GM18907 (cell line): ENCODE measurements at regions not wholly inside any gene's neighbourhood (a gene's known extent, or its start where the extent isn't known, plus 50 kb on each side); places are given as distances from the start of the nearest gene placed in this dataset.
"Not testable (repeated sequence)": the region's sequence is repeated elsewhere in the genome, so short reads cannot be mapped to it uniquely, and the experiment has no call there.

Experiments used
- ATAC-seq: cut with Tn5 transposase; IDR thresholded peaks from one replicate; pipeline ENCODE4 v1.9.1; 2021; ENCODE audit warnings: mild to moderate bottlenecking, moderate library complexity; ENCODE audit not compliant: unreplicated experiment

DNA sequence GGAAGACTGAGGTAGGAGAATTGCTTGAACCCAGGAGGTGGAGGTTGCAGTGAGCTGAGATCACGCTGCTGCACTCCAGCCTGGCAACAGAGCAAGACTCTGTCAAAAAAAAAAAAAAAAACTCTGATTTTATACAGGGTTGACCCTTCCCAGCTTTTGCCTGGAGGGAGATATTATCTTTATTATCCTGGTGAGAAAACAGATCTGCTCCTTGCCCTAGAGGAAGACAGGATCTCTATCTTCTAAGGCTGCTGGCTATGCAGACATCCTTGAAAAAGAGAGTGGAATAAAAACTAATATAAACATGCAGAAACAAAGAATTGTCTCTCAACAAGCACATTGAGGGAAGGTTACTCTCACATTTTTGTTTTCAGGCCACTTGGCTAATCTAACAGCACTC is 1503.4 kb upstream of the WWC1 start:
- ATAC-seq = no peak

DNA sequence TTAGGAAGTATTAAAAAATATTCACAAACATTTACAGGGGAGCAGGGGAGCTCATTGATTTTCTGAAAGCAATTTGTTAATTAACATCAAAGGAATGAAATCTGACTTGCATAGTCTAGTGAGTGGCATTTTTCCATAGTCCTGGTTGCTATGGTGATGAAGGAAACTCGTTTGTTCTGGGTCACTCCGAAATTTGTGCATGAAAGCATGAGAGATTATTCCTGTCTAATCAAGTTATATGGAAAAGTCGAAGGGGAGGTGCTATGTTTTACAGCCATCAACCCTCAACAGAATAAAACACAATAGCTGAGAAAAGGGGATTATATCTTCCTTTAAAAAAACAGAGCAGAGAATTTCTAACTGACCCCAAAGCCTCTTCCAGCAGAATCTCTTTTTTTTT is 1495.7 kb upstream of the WWC1 start:
- ATAC-seq = no peak

DNA sequence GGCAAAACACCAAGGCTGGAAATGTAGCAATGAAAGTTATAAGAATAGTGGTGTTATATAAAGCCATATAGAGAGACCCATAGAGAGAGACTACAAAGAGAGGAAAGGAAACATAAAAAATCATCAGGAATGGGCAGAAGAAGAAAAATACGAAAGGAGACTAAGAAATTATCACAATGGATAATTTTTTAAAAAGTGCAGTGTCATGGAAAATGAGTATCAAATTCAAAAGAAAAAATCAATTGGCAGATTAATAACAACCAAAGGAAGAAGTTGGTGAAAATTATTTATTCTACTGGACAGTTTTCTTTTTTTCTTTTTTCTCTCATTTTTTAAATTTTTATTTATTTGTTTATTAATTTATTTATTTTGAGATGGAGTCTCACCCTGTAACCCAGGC is 1488.4 kb upstream of the WWC1 start:
- no peak for ATAC-seq

DNA sequence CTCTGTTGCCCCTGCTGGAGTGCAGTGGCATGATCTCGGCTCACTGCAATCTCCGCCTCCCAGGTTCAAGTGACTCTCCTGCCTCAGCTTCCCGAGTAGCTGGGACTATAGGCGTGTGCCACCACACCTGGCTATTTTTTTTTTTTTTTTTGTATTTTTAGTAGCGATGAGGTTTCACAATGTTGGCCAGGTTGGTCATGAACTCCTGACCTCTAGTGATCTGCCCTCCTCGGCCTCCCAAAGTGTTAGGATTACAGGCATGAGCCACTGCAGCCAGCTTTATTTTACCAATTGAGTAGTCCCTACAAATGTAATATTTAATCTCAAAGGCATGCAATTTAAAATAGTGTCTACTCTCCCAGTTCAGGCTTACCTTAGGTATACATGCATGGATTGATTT is 1487.2 kb upstream of the WWC1 start:
- ATAC-seq = not testable (repeated sequence)

DNA sequence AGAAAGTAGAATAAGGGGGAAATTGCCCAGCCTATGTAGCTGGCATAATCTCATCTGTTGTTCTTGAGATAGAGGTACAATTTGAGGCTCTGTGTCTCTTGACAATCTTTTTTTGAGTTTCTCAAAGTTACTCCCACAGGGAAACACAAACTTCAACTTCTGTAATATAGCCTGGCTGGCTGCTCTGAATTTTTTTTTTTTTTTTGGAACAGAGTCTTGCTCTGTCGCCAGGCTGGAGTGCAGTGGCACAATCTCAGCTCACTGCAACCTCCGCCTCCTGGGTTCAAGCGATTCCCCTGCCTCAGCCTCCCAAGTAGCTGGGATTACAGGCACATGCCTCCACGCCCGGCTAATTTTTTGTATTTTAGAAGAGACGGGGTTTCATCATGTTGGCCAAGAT is 1486.8 kb upstream of the WWC1 start:
- ATAC-seq = not testable (repeated sequence)

DNA sequence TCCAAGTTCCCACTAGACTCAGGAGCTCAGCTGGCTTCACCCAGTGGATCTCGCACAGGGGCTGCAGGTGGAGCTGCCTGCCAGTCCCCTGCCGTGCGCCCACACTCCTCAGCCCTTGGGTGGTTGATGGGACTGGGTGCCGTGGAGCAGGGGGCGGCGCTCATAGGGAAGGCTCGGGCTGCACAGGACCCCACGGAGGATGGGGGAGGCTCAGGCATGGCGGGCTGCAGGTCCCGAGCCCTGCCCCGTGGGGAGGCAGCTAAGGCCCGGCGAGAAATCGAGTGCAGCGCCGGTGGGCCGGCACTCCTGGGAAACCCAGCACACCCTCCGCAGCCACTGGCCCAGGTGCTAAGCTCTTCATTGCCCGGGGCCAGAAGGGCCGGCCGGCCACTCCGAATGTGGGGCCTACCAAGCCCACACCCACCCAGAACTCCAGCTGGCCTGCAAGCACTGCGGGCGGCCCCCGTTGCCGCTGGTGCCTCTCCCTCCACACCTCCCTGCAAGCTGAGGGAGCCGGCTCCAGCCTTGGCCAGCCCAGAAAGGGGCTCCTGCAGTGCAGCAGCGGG is 1481.3 kb upstream of the WWC1 start:
- ATAC-seq = not testable (repeated sequence)

DNA sequence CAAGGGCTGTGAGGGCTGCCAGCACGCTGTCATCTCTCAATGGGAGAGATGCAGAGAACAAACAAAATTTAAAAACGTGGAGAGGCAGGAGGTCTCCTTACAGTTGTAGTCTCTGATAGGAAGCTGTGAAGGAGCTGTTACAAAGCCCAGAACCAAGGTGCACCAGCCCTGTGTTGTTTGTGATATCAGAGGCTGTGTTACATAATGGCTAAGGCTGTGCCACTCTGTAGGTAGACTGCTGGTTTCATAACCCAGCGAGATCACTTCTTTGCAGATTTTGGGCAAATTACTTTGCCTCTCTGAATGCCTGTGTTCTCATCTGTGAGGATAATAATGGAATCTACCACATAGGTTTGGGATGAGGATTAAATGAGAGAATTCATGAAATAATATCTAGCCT is 1480.7 kb upstream of the WWC1 start:
- no peak for ATAC-seq

DNA sequence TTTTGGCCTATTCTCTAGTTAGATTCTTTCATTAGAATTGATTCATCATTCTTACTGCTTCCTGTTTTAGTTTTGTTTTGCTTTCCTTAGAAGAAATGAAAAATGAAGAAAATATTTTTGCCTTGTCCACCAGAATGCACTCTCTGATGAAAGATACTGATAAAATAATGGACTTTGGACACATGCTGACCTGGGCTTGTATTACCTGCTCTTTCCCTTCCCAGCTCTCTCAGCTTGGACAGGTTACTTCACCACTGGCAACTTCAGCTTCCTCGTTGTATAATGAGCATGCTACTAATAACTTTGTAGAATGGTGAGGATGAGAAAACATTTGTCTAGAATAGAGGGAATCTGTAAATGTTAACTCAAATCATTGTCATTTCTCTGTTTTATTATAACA is 1468.1 kb upstream of the WWC1 start:
- ATAC-seq = no peak

DNA sequence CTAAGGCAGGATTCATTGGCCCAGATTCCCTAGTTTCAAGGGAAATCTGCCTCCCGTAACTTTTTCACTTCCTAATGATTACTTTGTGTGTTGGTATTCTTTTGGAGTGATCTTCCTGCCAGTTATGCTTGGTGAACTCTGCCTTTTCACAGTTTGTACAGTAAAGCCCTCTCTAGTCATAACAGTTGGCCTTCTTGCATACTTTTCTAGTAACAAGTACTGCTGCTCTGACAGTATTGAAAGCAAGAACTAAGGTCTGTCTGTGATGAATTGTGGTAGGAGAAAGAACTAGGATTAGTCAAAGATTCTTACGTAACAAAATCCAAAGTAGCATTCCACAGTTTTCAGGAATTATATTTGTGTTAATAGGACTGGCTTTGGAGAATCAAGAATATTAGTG is 1457.2 kb upstream of the WWC1 start:
- ATAC-seq = no peak

DNA sequence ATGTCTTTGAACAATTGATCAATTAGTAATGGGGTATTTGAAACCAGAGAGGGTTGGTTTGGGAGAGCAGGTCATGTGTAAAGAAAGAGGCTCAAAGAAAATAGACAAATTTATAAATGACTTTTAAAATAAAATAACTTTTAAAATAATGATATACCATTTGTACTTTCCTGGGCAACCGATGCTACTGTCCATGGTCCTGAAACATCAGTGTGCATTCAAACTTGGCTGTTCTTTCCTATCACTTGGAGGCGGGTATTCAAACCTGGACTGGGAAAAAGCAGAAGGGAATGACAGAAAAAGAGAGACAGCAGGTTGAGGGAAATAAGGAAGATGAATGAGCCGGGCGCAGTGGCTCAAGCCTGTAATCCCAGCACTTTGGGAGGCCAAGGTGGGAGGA is 1446.4 kb upstream of the WWC1 start:
- ATAC-seq = no peak

DNA sequence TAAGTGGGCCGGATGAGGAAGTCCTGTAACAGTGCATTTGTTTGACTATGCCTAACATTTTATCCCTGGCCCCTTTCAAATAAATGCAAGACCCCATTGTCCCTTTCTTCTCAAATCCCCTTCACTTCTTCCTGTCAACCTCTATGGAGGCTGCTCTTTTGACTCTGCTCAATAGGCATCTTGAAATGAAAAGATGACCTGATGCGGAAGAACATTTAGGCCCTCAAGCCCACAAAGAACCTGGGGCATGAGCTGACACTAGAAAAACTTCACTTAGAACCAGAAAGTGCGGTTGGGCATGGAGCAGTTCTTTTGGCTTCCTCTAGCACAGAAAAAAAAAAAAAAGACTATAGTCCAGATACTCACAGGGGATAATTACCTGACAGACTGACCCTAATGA is 1434.7 kb upstream of the WWC1 start:
- no peak for ATAC-seq

DNA sequence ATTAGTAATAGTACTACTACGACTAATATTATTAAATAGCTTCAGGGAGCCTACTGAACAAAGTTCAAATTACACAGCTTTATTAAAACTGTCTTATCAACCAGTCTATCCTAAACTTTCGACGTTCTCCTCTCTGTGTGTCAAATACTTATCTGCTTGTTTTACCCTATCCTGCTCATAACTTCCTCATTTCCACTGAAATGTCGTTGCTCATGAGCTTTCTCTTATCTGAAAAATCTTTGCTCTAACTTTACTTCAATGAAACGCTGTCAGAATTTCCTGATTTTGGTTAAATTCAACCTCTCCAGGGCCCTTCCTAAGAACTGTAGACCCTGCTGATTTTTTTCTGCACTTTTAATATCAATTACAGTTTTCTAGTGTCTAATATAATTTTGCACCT is 1431.0 kb upstream of the WWC1 start:
- ATAC-seq = no peak

DNA sequence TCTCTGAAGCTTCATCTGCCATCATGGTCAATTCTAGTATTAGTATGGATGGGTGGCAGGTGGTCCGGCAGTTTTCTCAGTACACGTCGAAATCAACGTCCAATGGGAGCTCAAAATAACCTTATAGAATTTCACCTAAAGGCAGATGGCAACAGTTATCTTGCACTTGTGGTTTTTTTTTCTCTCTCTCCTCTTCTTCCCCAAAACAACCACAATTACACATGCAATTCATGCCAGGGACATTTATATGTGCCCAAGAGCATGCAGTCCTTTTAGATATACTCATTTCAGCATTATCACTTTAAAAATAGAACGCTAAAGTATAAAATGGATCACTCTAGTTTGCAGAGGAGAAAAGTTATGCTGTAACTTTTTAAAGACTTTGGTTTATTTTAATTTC is 1428.9 kb upstream of the WWC1 start:
- no peak for ATAC-seq

DNA sequence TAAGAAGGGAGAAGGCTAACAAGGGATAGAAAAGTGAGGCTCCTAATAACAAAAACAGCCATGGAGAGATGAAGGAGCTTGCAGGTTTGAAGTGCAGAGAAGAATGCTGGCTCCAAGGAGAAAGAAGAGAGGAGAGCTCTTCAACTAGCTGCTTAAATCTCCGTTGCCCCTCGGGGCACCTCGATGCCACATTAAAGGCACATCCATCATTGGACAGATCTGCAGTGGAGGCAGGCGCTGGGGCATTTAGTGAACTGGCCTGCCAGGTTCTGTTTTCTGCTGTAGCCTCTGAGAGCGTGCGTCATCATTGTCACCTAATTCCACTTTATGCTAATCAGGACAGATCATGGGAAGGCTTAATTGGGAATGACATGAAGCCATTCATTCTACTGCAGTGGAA is 1426.2 kb upstream of the WWC1 start:
- no peak for ATAC-seq

DNA sequence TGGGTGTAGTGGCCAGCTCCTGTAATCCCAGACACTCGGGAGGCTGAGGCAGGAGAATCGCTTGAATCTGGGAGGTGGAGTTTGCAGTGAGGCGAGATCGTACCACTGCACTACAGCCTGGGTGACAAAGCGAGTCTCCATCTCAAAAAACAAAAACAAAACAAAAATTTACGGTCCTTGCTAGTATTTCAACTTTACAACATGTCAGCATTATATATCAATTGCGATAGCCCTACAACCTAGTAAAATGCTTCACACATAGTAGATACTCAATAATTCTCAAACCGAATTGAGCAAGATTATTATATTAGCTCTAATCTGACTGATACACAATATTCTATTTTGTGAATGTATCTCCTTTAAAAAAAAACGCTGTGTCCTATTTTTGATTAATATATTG is 1411.0 kb upstream of the WWC1 start:
- no peak for ATAC-seq

DNA sequence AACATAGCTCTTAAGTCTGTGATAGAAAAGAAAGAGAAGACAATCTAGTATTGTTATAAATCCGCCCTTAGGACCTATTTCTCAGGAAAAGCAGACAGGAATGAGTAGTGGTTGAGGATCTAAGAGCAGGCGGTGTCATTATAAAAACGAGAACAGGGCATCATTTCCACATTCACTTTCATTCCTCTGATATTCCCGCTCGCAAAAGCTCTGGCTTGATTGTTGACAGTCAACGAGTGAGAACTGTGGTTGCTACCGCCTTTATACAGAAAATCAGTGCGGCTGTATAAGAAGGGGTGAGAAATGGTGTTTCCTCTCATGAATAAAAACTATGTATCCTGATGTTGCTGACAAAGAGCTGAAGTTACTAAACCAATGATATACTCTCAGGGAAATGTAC is 1409.6 kb upstream of the WWC1 start:
- ATAC-seq = no peak

DNA sequence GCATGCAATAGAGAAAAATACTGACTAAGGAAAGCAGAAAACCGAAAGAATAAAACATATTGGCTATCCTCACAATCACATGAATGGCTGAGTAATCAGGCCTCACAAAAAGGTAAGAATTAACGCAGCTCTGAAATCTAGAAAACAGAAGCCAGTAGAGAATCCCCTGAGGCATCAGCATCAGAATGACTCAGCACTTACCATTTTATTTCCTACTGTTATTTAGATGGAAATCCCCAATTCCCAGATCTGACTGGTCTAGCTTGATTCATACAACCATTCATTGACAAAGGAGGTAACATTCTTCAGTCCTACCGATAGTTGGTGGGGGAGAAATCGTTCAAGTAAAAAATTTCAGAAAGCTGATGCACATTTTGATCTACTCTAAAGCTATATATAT is 1408.4 kb upstream of the WWC1 start:
- no peak for ATAC-seq

DNA sequence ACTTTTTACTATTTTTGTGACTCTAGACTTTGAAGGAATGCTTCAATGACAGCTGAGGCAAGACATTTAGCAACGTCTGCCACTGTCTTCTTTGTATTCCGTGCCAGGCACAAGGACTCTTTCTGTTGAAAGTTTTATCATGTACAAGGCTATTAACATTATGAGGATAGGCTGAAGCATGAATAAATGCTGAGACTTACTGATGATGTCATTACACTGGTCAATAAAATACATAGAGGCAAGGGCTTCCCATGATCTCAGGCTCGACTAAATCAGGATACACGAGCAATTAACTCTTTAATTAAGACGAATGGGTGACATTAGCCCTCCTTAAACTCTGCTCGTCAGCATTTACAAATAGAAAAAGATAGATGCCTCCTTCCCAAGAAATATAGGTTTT is 1393.3 kb upstream of the WWC1 start:
- no peak for ATAC-seq

DNA sequence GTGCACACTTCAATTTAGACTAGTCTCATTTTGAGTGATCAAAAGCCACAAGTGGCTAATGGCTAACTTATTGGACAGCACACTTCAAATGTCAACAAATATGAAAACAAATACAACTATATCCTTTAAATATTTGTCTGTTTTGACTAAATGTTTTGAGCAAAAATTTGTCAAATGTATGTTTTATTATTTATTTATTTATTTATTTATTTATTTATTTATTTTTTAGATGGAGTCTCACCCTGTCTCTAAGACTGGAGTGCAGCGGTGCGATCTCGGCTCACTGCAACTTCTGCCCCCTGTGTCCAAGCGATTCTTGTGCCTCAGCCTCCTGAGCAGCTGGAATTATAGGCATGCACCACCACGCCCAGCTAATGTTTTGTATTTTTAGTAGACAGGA is 1392.1 kb upstream of the WWC1 start:
- no peak for ATAC-seq

DNA sequence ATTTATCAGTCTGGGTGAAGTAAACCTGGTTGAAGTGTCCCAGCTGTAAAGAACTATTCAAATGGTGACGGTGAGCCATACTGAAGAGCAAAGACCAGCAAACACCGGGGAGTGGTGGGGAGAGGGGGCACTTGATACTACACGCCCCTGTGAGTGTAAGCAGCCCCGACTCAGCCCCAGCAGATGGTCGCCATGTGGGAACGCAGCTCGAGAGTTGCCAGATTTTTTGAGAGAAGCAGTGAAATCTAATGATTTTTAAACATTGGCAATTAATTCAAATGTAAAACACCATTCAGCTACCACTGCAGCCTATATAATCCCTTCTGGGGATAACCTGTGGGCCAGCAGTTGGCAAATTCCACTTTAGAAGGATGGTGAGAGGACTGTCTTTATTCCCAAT is 1386.9 kb upstream of the WWC1 start:
- no peak for ATAC-seq

DNA sequence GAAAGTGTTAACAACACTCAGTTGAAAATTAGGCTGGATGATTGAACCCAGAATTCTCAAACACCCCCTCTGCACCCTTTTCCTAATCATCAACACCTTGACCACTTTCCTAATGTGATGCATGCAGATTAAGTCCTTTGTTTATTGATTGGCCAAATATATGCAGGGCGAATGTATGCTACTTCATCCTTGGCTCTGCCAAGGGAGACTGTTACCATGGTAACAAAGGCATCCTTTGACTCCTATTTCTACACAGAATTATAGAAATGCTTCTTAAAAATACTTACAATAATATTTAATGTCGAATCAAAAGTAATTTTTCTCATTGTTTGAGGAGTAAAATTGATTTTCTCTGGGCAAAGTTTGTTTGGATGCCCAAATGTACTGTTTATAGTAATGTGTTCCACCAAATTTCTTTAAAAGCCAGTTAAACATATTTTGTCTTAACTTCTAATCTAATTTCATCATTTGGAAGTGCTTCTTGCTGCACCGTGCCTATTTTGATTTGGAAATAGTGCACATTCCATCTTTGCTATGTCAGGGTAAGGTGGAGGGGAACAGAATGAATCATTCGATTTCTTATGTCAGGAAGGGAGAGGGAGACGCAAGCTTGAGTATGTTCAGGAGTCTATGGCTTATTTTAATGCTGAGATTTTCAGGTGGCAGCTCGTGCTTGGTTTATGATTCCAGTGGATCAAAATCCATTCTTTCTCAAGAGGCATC is 1384.3 kb upstream of the WWC1 start:
- ATAC-seq = no peak

DNA sequence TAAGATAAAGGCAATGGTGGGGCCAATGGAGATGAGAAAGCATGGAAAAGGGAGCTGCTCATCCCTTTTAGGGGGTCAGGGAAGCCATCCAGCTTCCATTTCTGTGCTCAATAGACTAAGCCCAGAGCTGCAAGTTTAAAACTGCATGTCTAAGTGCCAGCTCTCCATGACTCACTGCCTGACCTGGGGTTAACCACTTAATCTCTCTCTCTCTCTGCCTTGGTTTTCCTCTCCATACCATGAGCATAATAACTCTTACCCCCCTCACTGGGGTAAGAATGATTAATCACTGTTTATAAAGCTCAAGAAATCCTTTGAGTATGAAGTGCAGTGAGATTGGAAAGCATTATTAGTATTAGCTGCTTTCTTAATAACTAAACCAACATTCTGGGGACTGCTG is 1382.4 kb upstream of the WWC1 start:
- ATAC-seq = no peak

DNA sequence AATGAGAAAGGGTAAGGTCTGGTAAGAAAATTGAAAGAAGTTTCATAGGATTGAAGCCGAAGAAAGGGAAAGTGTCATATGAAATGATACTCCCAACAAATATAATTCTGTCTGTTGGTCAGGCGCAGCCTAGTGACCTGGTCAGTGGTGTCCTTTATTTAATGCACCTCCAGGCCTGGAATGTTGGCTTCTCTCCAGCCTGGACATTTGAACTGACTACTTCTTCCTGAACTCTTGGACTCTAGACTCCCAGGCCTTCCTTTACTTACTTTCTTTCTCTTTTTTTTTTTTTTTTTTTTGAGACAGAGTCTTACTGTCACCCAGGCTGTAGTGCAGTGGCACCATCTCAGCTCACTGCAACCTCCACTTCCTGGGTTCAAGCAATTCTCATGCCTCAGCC is 1381.5 kb upstream of the WWC1 start:
- no peak for ATAC-seq
